NCI-H2227 treated with DMSO at 0.1 percent for 48 hours (cell line): ENCODE measurements at regions not wholly inside any gene's neighbourhood (a gene's known extent, or its start where the extent isn't known, plus 50 kb on each side); places are given as distances from the start of the nearest gene placed in this dataset.
A peak's percentile ranks its signal among the peaks of the same experiment; 100 is the strongest.

Source experiments
- DNase-seq: peaks from one replicate; lab custom pipeline; 2025; lab: John Stamatoyannopoulos, UW

DNA sequence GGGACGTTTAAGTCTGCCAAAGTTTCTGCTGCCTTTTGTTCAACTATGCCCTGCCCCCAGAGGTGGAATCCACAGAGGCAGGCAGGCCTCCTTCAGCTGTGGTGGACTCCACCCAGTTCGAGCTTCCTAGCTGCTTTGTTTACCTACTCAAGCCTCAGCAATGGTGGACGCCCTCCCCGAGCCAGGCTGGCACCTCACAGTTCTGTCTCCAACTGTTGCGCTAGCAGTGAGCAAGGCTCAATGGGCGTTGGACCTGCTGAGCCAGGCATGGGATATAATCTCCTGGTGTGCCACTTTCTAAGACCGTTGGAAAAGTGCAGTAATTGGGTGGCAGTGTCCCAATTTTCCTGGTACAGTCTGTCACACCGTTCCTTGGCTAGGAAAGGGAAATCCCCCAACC, 444.7 kb downstream of the FLRT2 start:
- DNase-seq: no peak

DNA sequence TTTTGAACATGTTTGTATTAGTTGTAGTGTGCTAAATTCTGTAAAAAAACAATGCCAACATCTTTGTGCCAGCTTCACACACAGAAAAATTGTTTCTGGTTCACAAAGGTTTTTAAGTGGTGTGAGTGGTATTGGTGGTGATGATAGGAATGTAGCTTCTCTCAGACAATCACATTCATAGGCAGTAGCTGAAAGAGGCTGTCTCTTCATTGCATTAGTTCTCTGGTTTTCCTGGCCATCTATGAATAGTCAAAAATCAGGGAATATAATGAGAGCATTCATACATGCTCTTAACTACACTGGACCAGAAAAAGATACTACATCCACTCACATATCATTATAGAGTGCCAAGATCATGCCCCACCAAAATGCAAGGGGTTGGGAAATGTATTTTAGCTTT, 433.5 kb downstream of the FLRT2 start:
- no peak for DNase-seq

DNA sequence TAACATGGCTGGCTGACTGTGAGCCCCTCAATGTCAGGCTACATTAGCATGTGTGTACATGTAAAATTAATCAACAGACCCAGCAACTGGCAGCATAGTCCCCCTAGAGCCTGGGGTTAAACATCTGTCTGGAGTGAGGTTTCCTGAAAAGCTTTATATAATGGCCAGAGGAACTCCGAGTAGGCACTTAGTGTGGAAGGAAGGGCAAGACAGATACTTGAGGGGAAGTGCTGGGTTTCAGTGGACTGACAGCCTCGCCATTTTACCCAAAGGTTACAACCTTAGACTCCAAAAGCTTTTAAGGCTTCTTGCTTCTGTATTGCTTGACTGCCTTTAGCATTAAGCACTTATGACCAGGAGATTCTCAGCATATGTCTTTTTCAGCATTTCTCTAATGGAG, 430.8 kb downstream of the FLRT2 start:
- DNase-seq: no peak

DNA sequence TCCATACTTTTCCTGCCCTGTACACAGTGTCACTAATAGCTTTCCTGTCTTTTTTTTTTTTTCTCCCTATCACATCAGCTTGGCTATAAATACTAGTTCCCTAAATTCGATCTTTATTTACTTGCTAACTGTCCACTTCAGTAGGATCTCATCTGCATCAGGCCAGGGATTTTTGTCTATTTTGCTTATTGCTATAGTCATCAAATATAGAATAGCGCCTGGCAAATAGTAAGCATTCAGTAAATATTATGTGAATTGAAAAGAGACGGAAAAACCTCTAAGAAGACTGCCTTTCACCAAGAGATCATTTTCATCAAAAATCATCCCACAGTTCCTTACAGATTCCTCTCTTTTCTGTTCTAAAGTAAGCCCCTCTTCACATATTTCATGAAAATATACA, 429.1 kb downstream of the FLRT2 start:
- no peak for DNase-seq

DNA sequence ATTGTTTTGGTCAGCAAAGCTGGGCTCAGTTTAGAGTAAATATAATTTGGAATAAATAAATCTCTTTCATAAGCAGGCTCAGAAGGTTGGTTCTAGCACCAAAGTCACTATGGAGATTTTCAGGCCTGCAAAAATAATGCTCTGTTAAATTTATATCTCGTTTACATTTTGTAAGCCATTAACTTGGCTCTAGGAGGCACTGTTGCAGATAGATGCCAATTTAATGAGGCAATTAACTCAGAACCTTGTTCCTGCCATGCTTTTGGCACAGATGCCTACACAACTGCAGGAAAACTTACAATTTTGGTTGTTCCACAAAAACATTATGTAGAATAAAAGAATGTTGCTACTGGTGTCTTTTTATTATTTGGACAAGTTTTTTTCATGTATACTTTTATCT, 428.1 kb downstream of the FLRT2 start:
- DNase-seq: no peak

DNA sequence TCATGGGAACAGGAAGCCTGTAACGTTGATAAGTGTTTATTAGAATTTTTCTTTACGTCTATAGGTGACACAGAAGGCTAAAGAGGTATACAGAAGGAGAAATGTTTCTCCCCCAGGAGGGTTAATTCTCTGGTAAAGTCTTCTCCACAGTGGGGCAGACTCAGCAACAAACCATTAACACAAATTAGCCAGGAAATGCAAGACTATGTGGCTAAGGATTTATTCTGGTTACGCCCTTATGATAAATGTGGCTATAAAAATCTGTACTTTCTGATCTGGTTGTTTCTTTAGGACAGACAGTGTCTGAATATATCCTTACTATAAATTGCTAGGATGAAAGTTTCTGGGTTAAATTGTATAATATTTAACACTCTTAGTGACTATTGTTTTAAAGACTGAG, 423.3 kb downstream of the FLRT2 start:
- no peak for DNase-seq

DNA sequence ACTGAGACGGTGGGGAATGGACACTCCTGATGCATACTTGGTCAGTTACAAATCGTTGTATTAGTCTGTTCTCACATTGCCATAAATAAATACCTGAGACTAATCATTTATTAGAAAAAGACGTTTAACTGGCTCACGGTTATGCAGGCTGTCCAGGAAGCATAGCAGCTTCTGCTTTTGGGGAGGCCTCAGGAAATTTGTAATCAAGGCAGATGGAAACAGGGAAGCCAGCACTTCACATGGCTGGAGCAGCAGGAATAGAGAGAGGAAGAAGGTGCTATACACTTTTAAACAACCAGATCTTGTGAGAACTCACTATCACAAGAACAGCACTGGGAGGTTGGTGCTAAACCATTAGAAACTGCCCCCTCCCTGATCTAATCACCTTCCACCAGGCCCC, 418.2 kb downstream of the FLRT2 start:
- DNase-seq: no peak

DNA sequence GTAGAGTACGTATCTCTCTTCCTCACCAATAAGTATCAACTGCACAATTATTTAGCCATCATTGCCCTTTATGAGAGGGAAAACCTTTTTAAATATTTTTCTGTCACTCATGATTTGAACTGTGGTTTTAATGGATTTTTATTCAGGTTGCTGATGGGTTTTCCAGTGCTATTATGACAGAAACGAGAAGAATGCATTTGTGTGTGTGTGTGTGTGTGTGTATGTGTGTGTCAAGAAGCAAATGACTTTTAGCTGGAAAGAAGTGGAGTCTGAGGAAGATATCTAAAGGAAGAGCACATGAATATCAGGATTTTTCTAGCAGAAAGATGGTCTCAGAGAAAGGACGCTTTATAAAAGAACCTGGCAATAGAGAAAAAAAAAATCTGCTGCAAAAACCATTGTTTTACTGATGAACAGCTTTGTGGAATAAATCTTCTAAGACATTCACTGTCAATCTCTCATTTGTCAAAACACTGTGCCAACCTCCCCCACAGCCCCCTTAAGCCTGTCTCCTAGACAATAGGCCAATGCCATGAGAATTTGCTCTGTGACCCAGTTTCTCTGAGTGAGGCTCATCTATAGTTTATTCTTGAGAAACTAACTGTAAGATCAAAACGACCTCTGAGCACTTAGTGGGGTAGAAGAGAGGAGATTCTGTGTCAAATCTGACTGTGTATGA, 417.7 kb downstream of the FLRT2 start:
- no peak for DNase-seq

DNA sequence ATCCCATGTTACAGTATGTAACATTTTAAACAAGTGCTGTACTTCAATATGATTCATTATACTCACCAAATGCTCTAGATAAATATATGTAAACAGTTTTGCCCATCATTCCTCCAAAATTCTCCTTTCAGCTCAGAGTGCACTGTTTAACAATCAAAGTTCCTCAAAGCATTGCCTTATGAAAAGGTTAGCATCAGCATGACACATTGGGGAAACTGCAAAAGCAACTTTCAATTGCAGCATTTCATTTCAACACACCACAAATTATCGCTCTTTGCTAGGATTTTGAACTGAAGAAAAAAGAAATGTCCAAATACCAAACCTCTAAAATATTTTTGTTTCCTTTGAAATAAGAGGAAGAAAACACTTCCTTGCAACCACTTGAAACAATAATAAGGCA, 413.2 kb downstream of the FLRT2 start:
- no peak for DNase-seq

DNA sequence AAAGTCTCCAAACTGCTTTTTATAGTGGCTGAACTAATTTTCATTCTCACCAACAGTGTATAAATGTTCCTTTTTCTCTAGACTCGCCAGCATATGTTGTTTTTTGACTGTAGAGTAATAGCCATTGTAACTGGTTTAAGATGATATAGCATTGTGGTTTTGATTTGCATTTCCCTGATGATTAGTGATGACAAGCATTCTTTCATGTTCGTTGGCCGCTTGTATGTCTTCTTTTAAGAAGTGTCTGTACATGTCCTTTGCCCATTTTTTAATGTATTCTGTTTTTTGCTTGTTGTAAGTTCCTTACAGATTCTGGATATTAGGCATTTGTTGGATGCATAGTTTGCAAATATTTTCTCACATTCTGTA, 404.9 kb downstream of the FLRT2 start:
- peak; percentile 54 for DNase-seq

DNA sequence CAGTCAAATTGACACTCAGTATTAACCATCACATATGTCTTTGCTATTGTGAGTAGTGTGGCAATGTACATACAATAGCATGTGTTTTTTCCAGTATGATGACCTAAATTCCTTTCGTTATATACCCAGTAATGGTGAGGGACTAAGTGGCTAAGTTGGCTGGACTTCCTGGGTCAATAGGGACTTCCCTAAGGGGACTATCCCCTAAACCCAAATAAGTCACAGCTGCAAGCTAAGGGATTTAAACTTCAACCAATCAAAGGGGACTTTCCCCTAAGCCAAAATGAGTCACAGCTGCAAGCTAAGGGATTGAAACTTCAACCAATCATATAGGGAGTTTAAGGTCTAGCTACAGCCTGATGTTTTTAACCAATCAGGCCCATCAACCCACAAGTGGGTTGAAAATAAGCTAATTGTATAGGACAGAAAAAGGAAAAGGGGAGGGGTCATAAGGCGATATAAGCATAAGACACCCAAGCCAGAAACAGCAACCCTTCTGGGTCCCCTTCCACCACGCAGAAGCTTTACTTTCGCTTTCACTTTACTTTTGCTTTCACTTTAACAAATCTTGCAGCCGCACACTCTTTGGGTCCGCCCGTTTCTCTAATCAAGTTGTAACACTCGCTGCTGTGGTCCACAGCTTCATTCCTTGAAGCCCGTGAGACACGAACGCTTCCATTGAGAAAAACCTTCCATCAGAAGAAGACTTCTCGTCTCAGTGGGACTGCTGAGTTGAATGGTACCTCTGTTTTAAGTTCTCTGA, 404.4 kb downstream of the FLRT2 start:
- DNase-seq: peak; percentile 64

DNA sequence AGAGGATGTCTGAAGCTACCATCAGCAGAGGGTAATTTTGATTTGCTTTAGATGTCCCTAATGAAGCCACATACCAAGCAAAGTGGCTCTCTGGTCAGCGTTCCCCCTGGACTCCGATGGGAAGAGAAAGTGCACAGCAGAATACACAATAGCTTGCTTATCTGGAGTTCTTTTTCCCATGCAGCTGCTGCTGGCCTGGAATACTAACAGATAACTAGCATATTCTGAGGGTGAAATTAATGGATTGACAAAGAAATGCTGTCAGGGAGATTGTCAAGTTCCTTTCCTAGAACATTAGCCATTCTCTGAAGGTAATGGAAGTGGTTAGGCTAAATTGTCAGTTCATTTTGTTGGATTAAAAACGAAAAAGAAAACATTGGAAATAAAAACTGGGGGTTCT, 391.3 kb downstream of the FLRT2 start:
- DNase-seq: no peak

DNA sequence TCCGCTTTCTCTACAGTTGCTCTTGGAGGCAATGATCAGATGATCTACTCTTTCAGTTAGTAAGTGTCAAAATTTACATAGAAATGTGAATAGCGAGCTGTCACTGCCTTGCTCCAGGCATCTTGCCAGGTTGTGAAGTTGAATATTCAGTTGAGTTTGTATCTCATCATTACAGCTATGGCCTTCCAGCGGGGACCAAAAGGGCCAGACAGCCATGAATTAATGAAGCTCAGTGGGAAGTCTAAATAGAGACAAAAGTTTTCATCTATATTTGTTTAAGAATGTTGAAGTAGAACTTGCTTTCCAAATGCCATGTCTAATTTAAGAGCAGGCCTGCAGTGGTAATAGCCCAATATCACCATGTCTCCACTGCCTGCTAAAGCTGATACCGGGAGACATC, 387.8 kb downstream of the FLRT2 start:
- DNase-seq: no peak

DNA sequence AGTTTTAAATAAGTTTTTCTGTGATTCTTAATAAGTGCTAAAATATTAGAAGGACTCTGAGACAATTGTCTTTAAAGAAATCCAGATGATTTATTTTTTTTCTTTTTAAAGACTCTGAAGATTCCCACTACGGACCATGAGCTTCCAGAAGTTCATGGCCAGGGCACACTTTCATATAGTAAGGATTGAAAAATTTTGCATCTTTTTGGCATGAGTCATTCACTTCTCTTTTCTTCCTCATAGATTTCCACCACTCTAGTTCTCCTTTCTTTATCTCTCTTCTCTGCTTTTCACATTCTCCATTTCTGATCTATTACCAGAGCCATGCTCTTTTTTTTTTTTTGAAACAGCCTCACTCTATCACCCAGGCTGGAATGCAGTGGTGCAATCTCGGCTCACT, 385.8 kb downstream of the FLRT2 start:
- no peak for DNase-seq

DNA sequence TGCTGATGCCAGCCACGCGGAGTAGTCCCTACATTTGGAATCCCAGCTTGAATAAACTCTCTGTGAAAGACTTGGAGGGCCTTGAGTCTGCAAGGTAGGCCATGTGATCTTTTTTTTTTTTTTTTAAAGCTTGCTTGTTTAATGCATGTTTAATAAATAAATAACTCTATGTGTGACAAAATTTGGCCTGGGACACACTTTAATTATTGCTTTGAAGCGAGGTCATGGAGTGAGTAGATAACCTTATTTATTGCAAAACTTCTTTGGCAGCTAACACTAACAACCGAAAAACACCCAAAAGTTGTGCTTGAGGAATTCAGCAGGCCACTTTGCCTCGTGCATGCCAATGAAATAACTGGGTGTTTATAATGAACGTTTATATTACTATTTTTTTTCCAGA, 382.2 kb downstream of the FLRT2 start:
- DNase-seq: no peak

DNA sequence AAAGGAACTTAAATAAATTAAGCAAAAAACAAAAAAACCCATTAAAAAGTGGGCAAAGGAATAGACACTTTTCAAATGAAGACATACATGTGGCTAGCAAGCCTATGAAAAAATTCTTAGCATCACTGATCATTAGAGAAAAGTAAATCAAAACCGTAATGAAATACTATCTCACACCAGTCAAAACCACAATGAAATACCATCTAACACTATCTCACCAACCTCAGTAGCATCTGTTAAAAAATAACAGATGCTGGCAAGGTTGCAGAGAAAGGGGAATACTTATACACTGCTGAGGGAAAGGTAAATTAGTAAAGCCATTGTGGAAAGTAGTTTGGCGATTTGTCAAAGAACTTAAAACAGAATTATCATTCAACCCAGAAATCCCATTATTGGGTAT, 381.1 kb downstream of the FLRT2 start:
- DNase-seq: no peak

DNA sequence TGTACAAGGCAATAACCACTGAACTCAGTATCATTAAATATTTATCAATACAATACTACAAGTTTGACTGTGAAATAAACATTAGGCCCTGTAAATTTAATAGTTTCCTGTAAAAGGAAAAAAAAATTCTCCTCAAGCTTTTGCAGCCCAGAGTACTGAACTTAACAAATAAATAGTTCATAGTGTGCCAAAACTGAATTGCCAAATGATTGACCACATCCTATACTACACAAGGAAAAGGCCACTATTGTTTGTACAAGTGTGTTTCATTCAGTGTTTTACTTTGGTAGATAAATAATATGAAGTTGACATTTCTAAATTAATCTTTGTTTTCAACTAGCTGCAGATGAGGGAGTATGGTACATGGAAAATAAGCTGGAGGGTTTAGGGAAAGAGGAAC, 379.6 kb downstream of the FLRT2 start:
- no peak for DNase-seq

DNA sequence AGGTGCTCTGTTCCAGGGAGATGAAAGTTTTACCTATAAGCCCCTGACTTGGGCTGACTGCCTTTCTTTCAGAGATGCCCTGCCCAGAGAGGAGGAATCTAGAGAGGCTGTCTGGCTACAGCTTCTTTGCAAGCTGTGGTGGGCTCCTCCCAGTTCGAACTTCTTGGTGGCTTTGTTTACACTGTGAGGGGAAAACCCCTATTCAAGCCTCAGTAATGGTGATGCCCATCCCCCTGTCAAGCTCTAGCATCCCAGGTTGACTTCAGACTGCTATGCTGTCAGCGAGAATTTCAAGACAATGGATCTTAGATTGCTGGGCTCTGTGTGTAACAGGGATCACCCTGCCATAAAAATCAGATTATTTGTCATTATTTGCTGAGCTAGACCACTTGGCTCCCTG, 377.6 kb downstream of the FLRT2 start:
- DNase-seq: no peak

DNA sequence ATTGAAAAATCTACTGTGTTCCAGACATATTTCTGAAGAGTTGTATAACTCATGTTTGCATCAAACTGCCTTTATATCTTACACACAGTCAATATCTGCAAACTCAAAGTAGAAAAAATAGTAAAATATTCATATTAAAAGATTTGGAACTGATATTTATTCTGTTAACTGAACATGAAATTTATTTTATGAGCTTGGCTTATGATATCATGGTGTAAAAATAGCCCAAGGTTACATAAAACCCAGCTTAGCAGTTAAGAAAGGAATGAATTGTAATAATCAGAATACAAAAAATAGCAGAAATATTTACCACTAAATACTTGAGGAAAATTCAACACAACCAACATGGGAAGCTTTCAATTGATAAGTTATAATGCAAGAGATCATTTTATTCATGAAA, 367.9 kb downstream of the FLRT2 start:
- no peak for DNase-seq

DNA sequence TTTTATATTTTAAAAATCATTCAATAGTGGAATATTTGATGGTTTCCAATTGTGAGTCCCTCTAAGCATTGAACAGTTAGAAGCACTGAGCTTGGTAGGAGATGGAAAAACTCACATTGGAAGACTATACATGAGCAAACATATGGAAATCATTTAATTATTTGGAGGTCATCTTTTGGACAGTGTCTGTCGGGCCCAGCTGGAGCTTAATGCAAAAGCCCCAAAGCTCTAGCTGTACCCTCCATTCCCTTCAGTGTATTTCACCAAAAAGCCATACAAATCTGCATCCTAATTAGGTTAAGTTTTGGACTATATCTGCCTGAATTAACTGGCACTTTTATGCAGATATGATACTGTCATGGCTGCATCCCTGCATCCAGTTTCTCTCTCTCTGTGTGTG, 365.7 kb downstream of the FLRT2 start:
- DNase-seq: no peak

DNA sequence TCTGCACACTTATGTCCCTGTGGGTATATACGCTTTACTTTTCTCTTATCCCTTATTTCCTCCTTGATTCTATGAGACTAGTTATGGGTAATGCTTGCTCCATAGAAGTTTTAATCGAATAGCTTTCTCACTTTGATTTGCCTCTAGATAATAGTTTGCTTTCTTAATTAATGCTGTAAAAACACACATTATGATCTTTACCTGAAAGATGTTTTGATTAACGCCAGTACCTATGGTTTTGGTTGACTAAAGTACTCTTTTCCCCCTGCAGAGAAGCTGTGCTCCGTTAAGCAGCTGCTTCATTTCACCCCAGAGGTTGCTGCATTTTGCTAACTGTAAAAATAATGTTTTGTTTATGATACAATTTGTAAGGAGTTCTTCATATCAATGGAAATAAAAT, 362.3 kb downstream of the FLRT2 start:
- no peak for DNase-seq

DNA sequence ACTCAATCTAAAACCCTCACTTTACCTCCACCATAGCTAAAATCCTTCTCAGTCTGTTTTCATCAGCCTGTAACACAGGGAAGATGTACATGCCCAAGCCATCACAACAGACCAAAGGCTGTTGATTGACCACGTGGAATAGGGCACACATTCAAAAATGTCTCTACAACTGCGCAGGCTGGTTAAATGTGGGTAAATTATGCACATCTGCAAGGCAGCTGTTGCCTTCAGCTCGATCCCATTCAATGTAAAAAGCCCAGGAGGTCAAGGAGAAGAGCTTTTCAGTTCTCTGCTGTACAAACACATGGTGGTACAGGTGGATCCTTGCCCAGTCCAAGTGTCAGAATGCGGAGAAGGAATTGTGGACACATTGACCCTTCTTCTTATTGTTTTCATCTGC, 354.0 kb downstream of the FLRT2 start:
- no peak for DNase-seq

DNA sequence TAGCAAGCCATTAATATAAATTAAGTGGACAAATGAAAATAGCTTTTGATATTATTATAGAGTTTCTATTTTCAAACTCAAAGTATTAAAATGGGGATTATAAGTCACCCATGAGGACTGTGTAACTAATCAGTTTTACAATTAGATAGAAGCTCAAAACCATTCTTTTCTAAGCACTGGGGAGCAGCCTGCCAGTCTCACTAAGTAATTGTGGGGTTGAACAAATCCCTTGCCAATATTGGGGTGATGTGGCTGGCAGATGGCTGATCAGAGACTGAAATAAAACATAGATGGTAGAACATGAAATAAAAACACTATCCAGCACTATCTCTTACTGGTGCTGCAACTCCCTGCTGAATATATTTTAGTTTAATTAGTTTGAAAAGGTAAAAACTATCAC, 353.2 kb downstream of the FLRT2 start:
- DNase-seq: no peak

DNA sequence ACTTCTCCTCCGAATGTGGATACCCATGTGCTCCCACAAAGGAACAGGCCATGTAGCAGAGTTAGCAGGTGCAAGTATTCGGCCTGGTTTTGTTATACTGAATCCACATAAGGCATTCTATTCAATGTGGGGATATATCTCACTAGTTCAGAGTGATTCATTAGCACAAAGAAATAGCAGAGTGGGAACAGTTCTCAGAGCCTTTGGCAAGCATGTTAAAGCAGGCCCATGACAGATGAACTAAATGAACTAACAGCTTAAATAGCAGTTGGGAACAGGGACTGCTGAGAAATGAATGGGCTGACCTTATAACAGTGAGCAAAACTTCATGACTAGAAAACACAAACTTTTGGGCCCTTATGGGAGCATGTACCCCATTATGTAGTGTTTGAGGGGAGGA, 352.0 kb downstream of the FLRT2 start:
- no peak for DNase-seq
